Endothelial cell of umbilical vein (primary cell): ENCODE measurements at regions not wholly inside any gene's neighbourhood (a gene's known extent, or its start where the extent isn't known, plus 50 kb on each side); places are given as distances from the start of the nearest gene placed in this dataset.

ENCODE experiments used
- BruUV-seq: library from RNA; stranded (reverse); fragments of 400-500 nt; replicated peaks from 2 replicates; lab custom pipeline; 2021; lab: Mats Ljungman, UMichigan
- CTCF ChIA-PET: fragments of 300-600, 350-600 bp; sonication (Branson Sonifier 250); formaldehyde crosslinking; loops from one replicate; lab custom pipeline; 2021; ENCODE audit warnings: antibody characterized with exemption, inconsistent platforms; lab: Charles Lee
- POLR2A ChIA-PET: fragments of 300-600, 350-600 bp; sonication (Branson Sonifier 250); formaldehyde crosslinking; loops from one replicate; lab custom pipeline; 2021; ENCODE audit warnings: antibody characterized with exemption, inconsistent platforms; lab: Charles Lee
- DNase-seq: peaks from one replicate; pipeline ENCODE4 v3.0.0-alpha.2; 2011; ENCODE audit warnings: low read depth, low spot score
- FAIRE-seq: peaks from 2 replicates; lab custom pipeline; 2011; peaks lifted over from hg19 to GRCh38; lab: Jason Lieb, UNC
- H2AFZ ChIP-seq: 2 replicates; pipeline ENCODE4 v1.6.0; 2012; ENCODE audit warnings: low read depth, low read length, control low read depth, inconsistent platforms
- H3K27ac ChIP-seq: 2 replicates; pipeline ENCODE4 v1.5.1; 2011; ENCODE audit warnings: low read depth, mild to moderate bottlenecking, control low read depth, low read length, moderate library complexity; ENCODE audit not compliant: insufficient read depth
- H3K27me3 ChIP-seq, 2 experiments: 2 replicates each; pipeline versions ENCODE4 v1.6.0 to v1.6.1; 2011; ENCODE audit warnings: low read length in 2 of 2, mixed read lengths in 1 of 2; ENCODE audit not compliant: control insufficient read depth in 2 of 2, insufficient read depth in 2 of 2
- H3K36me3 ChIP-seq, 2 experiments: 2 replicates in 1 of 2; 3 replicates in 1 of 2; pipeline ENCODE4 v1.5.1; 2011; ENCODE audit warnings: low read length in 2 of 2, mild to moderate bottlenecking in 1 of 2, moderate library complexity in 1 of 2; ENCODE audit not compliant: control insufficient read depth in 2 of 2, insufficient read depth in 2 of 2; ENCODE audit errors: extremely low read depth in 1 of 2
- H3K4me1 ChIP-seq: 3 replicates; pipeline ENCODE4 v1.5.1; 2011; ENCODE audit warnings: mild to moderate bottlenecking, low read length; ENCODE audit not compliant: control insufficient read depth, insufficient read depth; ENCODE audit errors: extremely low read depth
- H3K4me2 ChIP-seq: 2 replicates; pipeline ENCODE4 v1.6.1; 2011; ENCODE audit warnings: low read length, control low read depth, mixed read lengths; ENCODE audit not compliant: insufficient read depth
- H3K4me3 ChIP-seq, 3 experiments: fragments of 200-600 bp in 1 of 3; sonication (generic), shearing (Covaris generic) in 1 of 3; replicated peaks in 1 of 3; 2 replicates each; pipeline ENCODE4 v1.5.1; 2011 to 2016; ENCODE audit warnings: control low read depth in 3 of 3, low read length in 3 of 3, mild to moderate bottlenecking in 2 of 3, inconsistent platforms in 1 of 3, low read depth in 1 of 3, moderate library complexity in 1 of 3; ENCODE audit not compliant: insufficient read depth in 1 of 3
- H3K79me2 ChIP-seq: 2 replicates; pipeline ENCODE4 v1.6.0; 2012; ENCODE audit warnings: low read length, inconsistent platforms; ENCODE audit not compliant: control insufficient read depth, insufficient read depth
- H3K9ac ChIP-seq: replicated peaks from 2 replicates; pipeline ENCODE3; 2011; ENCODE audit warnings: low read length, control low read depth; ENCODE audit not compliant: insufficient read depth; ENCODE audit errors: extremely low read depth
- H3K9me1 ChIP-seq: replicated peaks from 3 replicates; pipeline ENCODE4 v1.6.0; 2011; ENCODE audit warnings: mild to moderate bottlenecking, low read length; ENCODE audit not compliant: control insufficient read depth, insufficient read depth; ENCODE audit errors: extremely low read depth
- H3K9me3 ChIP-seq: replicated peaks from 2 replicates; pipeline ENCODE4 v1.5.1; 2012; ENCODE audit warnings: low read length, inconsistent platforms; ENCODE audit not compliant: control insufficient read depth, insufficient read depth
- H4K20me1 ChIP-seq: replicated peaks from 2 replicates; pipeline ENCODE3; 2011; ENCODE audit warnings: mild to moderate bottlenecking, low read length; ENCODE audit not compliant: control insufficient read depth, insufficient read depth; ENCODE audit errors: extremely low read depth
- EZH2 ChIP-seq: IDR thresholded peaks from 2 replicates; pipeline ENCODE4 v1.6.1; 2012; ENCODE audit warnings: borderline replicate concordance, low read depth, mild to moderate bottlenecking, moderate library complexity, low read length, inconsistent platforms; ENCODE audit not compliant: severe bottlenecking
- FOS ChIP-seq: IDR thresholded peaks from 2 replicates; pipeline ENCODE4 v1.6.1; 2011; ENCODE audit warnings: mild to moderate bottlenecking, low read length, moderate library complexity, borderline replicate concordance; ENCODE audit not compliant: insufficient read depth
- GATA2 ChIP-seq: IDR thresholded peaks from 2 replicates; pipeline ENCODE4 v1.7.0; 2011; ENCODE audit warnings: low read depth, mild to moderate bottlenecking, moderate library complexity, mixed read lengths, low read length; ENCODE audit not compliant: insufficient read length, insufficient read depth
- JUN ChIP-seq: IDR thresholded peaks from 2 replicates; pipeline ENCODE4 v1.6.1; 2011; ENCODE audit warnings: borderline replicate concordance, low read depth; ENCODE audit not compliant: insufficient read length, insufficient read depth
- MAX ChIP-seq: IDR thresholded peaks from 2 replicates; pipeline ENCODE4 v1.6.1; 2011; ENCODE audit not compliant: insufficient read depth, insufficient read length
- MYC ChIP-seq: IDR thresholded peaks from one replicate; pipeline ENCODE4 v1.6.1; 2011; ENCODE audit warnings: mild to moderate bottlenecking, low read depth, low read length
- POLR2A ChIP-seq: IDR thresholded peaks from 2 replicates; pipeline ENCODE4 v1.6.1; 2012; ENCODE audit warnings: low read depth, mild to moderate bottlenecking, control low read depth, low read length
- POLR2AphosphoS5 ChIP-seq: IDR thresholded peaks from 2 replicates; pipeline ENCODE4 v1.6.1; 2012; ENCODE audit warnings: low read depth, mild to moderate bottlenecking, control low read depth, low read length, moderate library complexity; ENCODE audit not compliant: insufficient read depth
- dilution Hi-C: fragments of 300-500 bp; cut with MboI; formaldehyde crosslinking; loops from one replicate; pipeline ENCODE4 v1.15.0; 2019; ENCODE audit warnings: low sequenced_read_pairs; ENCODE audit not compliant: extremely low pct_ligation_motif_present
- intact Hi-C: fragments of 100-400 bp; cut with micrococcal nuclease; formaldehyde crosslinking; loops from one replicate; pipeline ENCODE4 v1.10.0; 2022
- TF ChIP-seq, protein P1 (sequence below), 2 donors: IDR thresholded peaks; 1 replicate in 1 of 2; 2 replicates in 1 of 2; pipeline ENCODE4 v1.5.1; 2011; ENCODE audit warnings: low read length in 2 of 2, mild to moderate bottlenecking in 2 of 2, moderate library complexity in 2 of 2, control low read depth in 1 of 2, inconsistent platforms in 1 of 2, low read depth in 1 of 2; ENCODE audit not compliant: insufficient read depth in 1 of 2; ENCODE audit errors: extremely low read depth in 1 of 2

- DNase-seq (no peak), FAIRE-seq (no peak)
- no peak overlapping the region for H3K9ac ChIP-seq
- H3K4me3 ChIP-seq: no peak overlapping the region
- no peak overlapping the region for H3K27ac ChIP-seq
- H4K20me1 ChIP-seq: no peaks in the 10 kb centered on the region
- H2AFZ ChIP-seq: no peak overlapping the region
- H3K9me3 ChIP-seq: no peaks in the 10 kb centered on the region
- ChIA-PET POLR2A (no interaction called here), CTCF (no interaction called here)
- dilution Hi-C loops (no loop called here), intact Hi-C loops (no loop called here)
- H3K36me3 ChIP-seq: no peaks in the 10 kb centered on the region
- TF ChIP-seq MYC (no peak), POLR2A (no peak), FOS (no peak), EZH2 (no peak), MAX (no peak), GATA2 (no peak), JUN (no peak), POLR2AphosphoS5 (no peak)
- TF ChIP-seq, protein P1, sequence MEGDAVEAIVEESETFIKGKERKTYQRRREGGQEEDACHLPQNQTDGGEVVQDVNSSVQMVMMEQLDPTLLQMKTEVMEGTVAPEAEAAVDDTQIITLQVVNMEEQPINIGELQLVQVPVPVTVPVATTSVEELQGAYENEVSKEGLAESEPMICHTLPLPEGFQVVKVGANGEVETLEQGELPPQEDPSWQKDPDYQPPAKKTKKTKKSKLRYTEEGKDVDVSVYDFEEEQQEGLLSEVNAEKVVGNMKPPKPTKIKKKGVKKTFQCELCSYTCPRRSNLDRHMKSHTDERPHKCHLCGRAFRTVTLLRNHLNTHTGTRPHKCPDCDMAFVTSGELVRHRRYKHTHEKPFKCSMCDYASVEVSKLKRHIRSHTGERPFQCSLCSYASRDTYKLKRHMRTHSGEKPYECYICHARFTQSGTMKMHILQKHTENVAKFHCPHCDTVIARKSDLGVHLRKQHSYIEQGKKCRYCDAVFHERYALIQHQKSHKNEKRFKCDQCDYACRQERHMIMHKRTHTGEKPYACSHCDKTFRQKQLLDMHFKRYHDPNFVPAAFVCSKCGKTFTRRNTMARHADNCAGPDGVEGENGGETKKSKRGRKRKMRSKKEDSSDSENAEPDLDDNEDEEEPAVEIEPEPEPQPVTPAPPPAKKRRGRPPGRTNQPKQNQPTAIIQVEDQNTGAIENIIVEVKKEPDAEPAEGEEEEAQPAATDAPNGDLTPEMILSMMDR (IDR thresholded peaks at IDR 0.05; ENCODE audit: extremely low read depth in 1 of 2, insufficient read depth in 1 of 2, low read depth in 1 of 2, low read length in 2 of 2): no peak
- no peaks in the 10 kb centered on the region for H3K79me2 ChIP-seq
- no peaks in the 10 kb centered on the region for H3K9me1 ChIP-seq
- H3K4me1 ChIP-seq: no peaks in the 10 kb centered on the region
- no peak overlapping the region for H3K4me2 ChIP-seq
- no peaks in the 10 kb centered on the region for H3K27me3 ChIP-seq
- no TSS peak for BruUV-seq
These were observed 109.6 kb upstream of the DOK6 start for GRCh38 chr18:69291044-69291443.
